ENCODE measurements at regions not wholly inside any gene's neighbourhood (a gene's known extent, or its start where the extent isn't known, plus 50 kb on each side); places are given as distances from the start of the nearest gene placed in this dataset.

GRCh38 chr6:141169419-141169818, 963.3 kb upstream of the GJE1 start:
- Mint-ChIP-seq H3K36me3 (ENCODE audit: low read depth) (no peaks in the 10 kb centered on the region), H3K27ac (no peak overlapping the region), H3K4me3 (no peak overlapping the region), H3K4me1 (ENCODE audit: low read depth) (no peaks in the 10 kb centered on the region), H3K27me3 (ENCODE audit: low read depth) (no peaks in the 10 kb centered on the region), H3K9me3 (ENCODE audit: insufficient read depth) (no peaks in the 10 kb centered on the region)
- ChIA-PET CTCF (no interaction called here), POLR2A (no interaction called here)
- DNase-seq: no peak
- no peak for ATAC-seq

GRCh38 chr6:141167945-141168344, 964.8 kb upstream of the GJE1 start:
- Mint-ChIP-seq H3K36me3 (ENCODE audit: low read depth) (no peaks in the 10 kb centered on the region), H3K4me1 (ENCODE audit: low read depth) (no peaks in the 10 kb centered on the region), H3K4me3 (no peak overlapping the region), H3K9me3 (ENCODE audit: insufficient read depth) (no peaks in the 10 kb centered on the region), H3K27ac (no peak overlapping the region), H3K27me3 (ENCODE audit: low read depth) (no peaks in the 10 kb centered on the region)
- ATAC-seq: no peak
- ChIA-PET CTCF (no interaction called here), POLR2A (no interaction called here)
- no peak for DNase-seq

- ATAC-seq: no peak
- ChIA-PET CTCF (no interaction called here), POLR2A (no interaction called here)
- no peaks in the 10 kb centered on the region for H3K9me3 Mint-ChIP-seq (ENCODE audit: insufficient read depth)
- no peak overlapping the region for H3K27ac Mint-ChIP-seq
- H3K4me1 Mint-ChIP-seq (ENCODE audit: low read depth): no peaks in the 10 kb centered on the region
- H3K4me3 Mint-ChIP-seq: no peak overlapping the region
- no peaks in the 10 kb centered on the region for H3K36me3 Mint-ChIP-seq (ENCODE audit: low read depth)
- no peaks in the 10 kb centered on the region for H3K27me3 Mint-ChIP-seq (ENCODE audit: low read depth)
- no peak for DNase-seq
Observed at GRCh38 chr6:141165002-141165665, 967.6 kb upstream of the GJE1 start.

- Mint-ChIP-seq H3K27ac (no peak overlapping the region), H3K4me1 (ENCODE audit: low read depth) (no peaks in the 10 kb centered on the region), H3K4me3 (no peak overlapping the region), H3K27me3 (ENCODE audit: low read depth) (no peaks in the 10 kb centered on the region), H3K9me3 (ENCODE audit: insufficient read depth) (no peaks in the 10 kb centered on the region), H3K36me3 (ENCODE audit: low read depth) (no peaks in the 10 kb centered on the region)
- no peak for ATAC-seq
- ChIA-PET POLR2A (no interaction called here), CTCF (no interaction called here)
- no peak for DNase-seq
Observed at GRCh38 chr6:141164042-141164743, 968.5 kb upstream of the GJE1 start.

GRCh38 chr6:141163107-141163506, 969.6 kb upstream of the GJE1 start:
- H3K27me3 Mint-ChIP-seq (ENCODE audit: low read depth): no peaks in the 10 kb centered on the region
- no peaks in the 10 kb centered on the region for H3K36me3 Mint-ChIP-seq (ENCODE audit: low read depth)
- H3K27ac Mint-ChIP-seq: no peak overlapping the region
- ChIA-PET POLR2A (no interaction called here), CTCF (no interaction called here)
- ATAC-seq (no peak), DNase-seq (no peak)
- H3K4me3 Mint-ChIP-seq: no peak overlapping the region
- no peaks in the 10 kb centered on the region for H3K9me3 Mint-ChIP-seq (ENCODE audit: insufficient read depth)
- no peaks in the 10 kb centered on the region for H3K4me1 Mint-ChIP-seq (ENCODE audit: low read depth)

GRCh38 chr6:141158740-141159139, 974.0 kb upstream of the GJE1 start:
- Mint-ChIP-seq H3K27me3 (ENCODE audit: low read depth) (no peaks in the 10 kb centered on the region), H3K36me3 (ENCODE audit: low read depth) (no peaks in the 10 kb centered on the region), H3K4me1 (ENCODE audit: low read depth) (no peaks in the 10 kb centered on the region), H3K9me3 (ENCODE audit: insufficient read depth) (no peaks in the 10 kb centered on the region), H3K27ac (no peak overlapping the region), H3K4me3 (no peak overlapping the region)
- ATAC-seq (no peak), DNase-seq (no peak)
- POLR2A ChIA-PET: no interaction called here
- CTCF ChIA-PET: no interaction called here

GRCh38 chr6:141153563-141153962, 979.2 kb upstream of the GJE1 start:
- no peak overlapping the region for H3K4me3 Mint-ChIP-seq
- ATAC-seq (no peak), DNase-seq (no peak)
- no peak overlapping the region for H3K27ac Mint-ChIP-seq
- ChIA-PET CTCF (no interaction called here), POLR2A (no interaction called here)
- H3K27me3 Mint-ChIP-seq (ENCODE audit: low read depth): no peaks in the 10 kb centered on the region
- H3K4me1 Mint-ChIP-seq (ENCODE audit: low read depth): no peaks in the 10 kb centered on the region
- H3K36me3 Mint-ChIP-seq (ENCODE audit: low read depth): no peaks in the 10 kb centered on the region
- no peaks in the 10 kb centered on the region for H3K9me3 Mint-ChIP-seq (ENCODE audit: insufficient read depth)

GRCh38 chr6:141152951-141153350, 979.8 kb upstream of the GJE1 start:
- H3K36me3 Mint-ChIP-seq (ENCODE audit: low read depth): no peaks in the 10 kb centered on the region
- ChIA-PET POLR2A (no interaction called here), CTCF (no interaction called here)
- no peak for DNase-seq
- no peaks in the 10 kb centered on the region for H3K4me1 Mint-ChIP-seq (ENCODE audit: low read depth)
- no peak overlapping the region for H3K4me3 Mint-ChIP-seq
- no peaks in the 10 kb centered on the region for H3K27me3 Mint-ChIP-seq (ENCODE audit: low read depth)
- ATAC-seq: no peak
- no peaks in the 10 kb centered on the region for H3K9me3 Mint-ChIP-seq (ENCODE audit: insufficient read depth)
- no peak overlapping the region for H3K27ac Mint-ChIP-seq

GRCh38 chr6:141151710-141152417, 980.9 kb upstream of the GJE1 start:
- CTCF ChIA-PET: no interaction called here
- Mint-ChIP-seq H3K4me1 (ENCODE audit: low read depth) (no peaks in the 10 kb centered on the region), H3K27me3 (ENCODE audit: low read depth) (no peaks in the 10 kb centered on the region), H3K27ac (no peak overlapping the region), H3K9me3 (ENCODE audit: insufficient read depth) (no peaks in the 10 kb centered on the region), H3K4me3 (no peak overlapping the region), H3K36me3 (ENCODE audit: low read depth) (no peaks in the 10 kb centered on the region)
- no peak for DNase-seq
- ATAC-seq: no peak
- POLR2A ChIA-PET: no interaction called here

- POLR2A ChIA-PET: no interaction called here
- Mint-ChIP-seq H3K36me3 (ENCODE audit: low read depth) (no peaks in the 10 kb centered on the region), H3K9me3 (ENCODE audit: insufficient read depth) (no peaks in the 10 kb centered on the region), H3K27me3 (ENCODE audit: low read depth) (no peaks in the 10 kb centered on the region), H3K4me1 (ENCODE audit: low read depth) (no peaks in the 10 kb centered on the region), H3K4me3 (no peak overlapping the region), H3K27ac (no peak overlapping the region)
- ATAC-seq (no peak), DNase-seq (no peak)
- CTCF ChIA-PET: no interaction called here
Observed at GRCh38 chr6:141141870-141142269, 990.9 kb upstream of the GJE1 start.

- no peak for DNase-seq
- Mint-ChIP-seq H3K9me3 (ENCODE audit: insufficient read depth) (no peaks in the 10 kb centered on the region), H3K36me3 (ENCODE audit: low read depth) (no peaks in the 10 kb centered on the region), H3K4me1 (ENCODE audit: low read depth) (no peaks in the 10 kb centered on the region), H3K27ac (no peak overlapping the region), H3K27me3 (ENCODE audit: low read depth) (no peaks in the 10 kb centered on the region), H3K4me3 (no peak overlapping the region)
- CTCF ChIA-PET: no interaction called here
- POLR2A ChIA-PET: no interaction called here
- ATAC-seq: no peak
Observed at GRCh38 chr6:141140905-141141304, 991.8 kb upstream of the GJE1 start.

- ChIA-PET CTCF (no interaction called here), POLR2A (no interaction called here)
- Mint-ChIP-seq H3K27me3 (ENCODE audit: low read depth) (no peaks in the 10 kb centered on the region), H3K4me3 (no peak overlapping the region), H3K36me3 (ENCODE audit: low read depth) (no peaks in the 10 kb centered on the region), H3K4me1 (ENCODE audit: low read depth) (no peaks in the 10 kb centered on the region), H3K27ac (no peak overlapping the region), H3K9me3 (ENCODE audit: insufficient read depth) (no peaks in the 10 kb centered on the region)
- DNase-seq: no peak
- ATAC-seq: no peak
Observed at GRCh38 chr6:141139461-141139860, 993.3 kb upstream of the GJE1 start.

All from activated CD8-positive, alpha-beta T cell treated with anti-CD3 and anti-CD28 coated beads, Interleukin-2, amount 10 ng/mL, durations not matched to agents 7 days and 5 days (primary cell).